Testis (tissue), 2 donors: ENCODE measurements at regions not wholly inside any gene's neighbourhood (a gene's known extent, or its start where the extent isn't known, plus 50 kb on each side); places are given as distances from the start of the nearest gene placed in this dataset.

Experiments
- DNase-seq: peaks from one replicate; pipeline ENCODE4 v3.0.0-alpha.2; 2019
- H3K27ac ChIP-seq, 2 donors: fragments of 200-600 bp; sonication (generic); one replicate each; pipeline ENCODE4 v1.5.1; 2019
- H3K27me3 ChIP-seq: fragments of 200-600 bp; sonication (generic); one replicate; pipeline ENCODE4 v1.5.1; 2019
- H3K36me3 ChIP-seq: fragments of 200-600 bp; sonication (generic); one replicate; pipeline ENCODE4 v1.5.1; 2017; ENCODE audit warnings: low read depth; ENCODE audit errors: missing control alignments
- H3K4me1 ChIP-seq: fragments of 200-600 bp; sonication (generic); one replicate; pipeline ENCODE4 v1.5.1; 2019
- H3K4me3 ChIP-seq, 2 donors: fragments of 200-600 bp; sonication (generic); one replicate each; pipeline ENCODE4 v1.5.1; 2017 to 2019
- H3K9me3 ChIP-seq: fragments of 200-600 bp; sonication (generic); one replicate; pipeline ENCODE4 v1.5.1; 2017
- POLR2A ChIP-seq: fragments of 450-650 bp; IDR thresholded peaks from one replicate; pipeline ENCODE4 v1.6.1; 2017; ENCODE audit warnings: antibody characterized with exemption, mild to moderate bottlenecking, moderate library complexity
- WGBS, 2 donors: methylation state at CpG; one replicate each; pipeline ENCODE4 v1.1.5; 2018; 5-methylcytosine and 5-hydroxymethylcytosine counted together
- intact Hi-C: fragments of 100-400 bp; cut with DNase I; formaldehyde crosslinking; loops from one replicate; pipeline ENCODE4 v1.15.1; 2023; ENCODE audit warnings: low total_unique reads
- TF ChIP-seq, protein P1 (sequence below), 3 experiments: fragments of 450-650 bp in 2 of 3; fragments of 200-600 bp in 1 of 3; sonication (generic) in 1 of 3; IDR thresholded peaks; one replicate each; pipeline ENCODE4 v1.5.1; 2016 to 2019; ENCODE audit warnings: antibody characterized with exemption in 3 of 3, mild to moderate bottlenecking in 2 of 3, moderate library complexity in 1 of 3

GRCh38 chr19:28560786-28561185, 652.2 kb downstream of the UQCRFS1 start:
- Histone ChIP-seq H3K27me3 (no peaks in the 10 kb centered on the region), H3K36me3 (no peaks in the 10 kb centered on the region), H3K4me3 (no peak overlapping the region), H3K9me3 (no peaks in the 10 kb centered on the region), H3K27ac (no peak overlapping the region), H3K4me1 (no peaks in the 10 kb centered on the region)
- TF ChIP-seq POLR2A: no peak
- TF ChIP-seq, protein P1, sequence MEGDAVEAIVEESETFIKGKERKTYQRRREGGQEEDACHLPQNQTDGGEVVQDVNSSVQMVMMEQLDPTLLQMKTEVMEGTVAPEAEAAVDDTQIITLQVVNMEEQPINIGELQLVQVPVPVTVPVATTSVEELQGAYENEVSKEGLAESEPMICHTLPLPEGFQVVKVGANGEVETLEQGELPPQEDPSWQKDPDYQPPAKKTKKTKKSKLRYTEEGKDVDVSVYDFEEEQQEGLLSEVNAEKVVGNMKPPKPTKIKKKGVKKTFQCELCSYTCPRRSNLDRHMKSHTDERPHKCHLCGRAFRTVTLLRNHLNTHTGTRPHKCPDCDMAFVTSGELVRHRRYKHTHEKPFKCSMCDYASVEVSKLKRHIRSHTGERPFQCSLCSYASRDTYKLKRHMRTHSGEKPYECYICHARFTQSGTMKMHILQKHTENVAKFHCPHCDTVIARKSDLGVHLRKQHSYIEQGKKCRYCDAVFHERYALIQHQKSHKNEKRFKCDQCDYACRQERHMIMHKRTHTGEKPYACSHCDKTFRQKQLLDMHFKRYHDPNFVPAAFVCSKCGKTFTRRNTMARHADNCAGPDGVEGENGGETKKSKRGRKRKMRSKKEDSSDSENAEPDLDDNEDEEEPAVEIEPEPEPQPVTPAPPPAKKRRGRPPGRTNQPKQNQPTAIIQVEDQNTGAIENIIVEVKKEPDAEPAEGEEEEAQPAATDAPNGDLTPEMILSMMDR (IDR thresholded peaks at IDR 0.05): no peak
- DNase-seq: no peak
- WGBS, 2 donors: 57 to 72% methylated on average over 4 of the region's 4 CpGs
- intact Hi-C loops: no loop called here

- no peak for DNase-seq
- H3K9me3 ChIP-seq: no peaks in the 10 kb centered on the region
- intact Hi-C loops: no loop called here
- H3K27me3 ChIP-seq: no peaks in the 10 kb centered on the region
- H3K4me1 ChIP-seq: no peaks in the 10 kb centered on the region
- no peaks in the 10 kb centered on the region for H3K36me3 ChIP-seq
- H3K27ac ChIP-seq: no peak overlapping the region
- TF ChIP-seq POLR2A: no peak
- TF ChIP-seq, protein P1 (IDR thresholded peaks at IDR 0.05): no peak
- WGBS, 2 donors: 65 to 72% methylated on average over 2 of the region's 2 CpGs
- H3K4me3 ChIP-seq: no peak overlapping the region
These were observed 654.2 kb downstream of the UQCRFS1 start for GRCh38 chr19:28558783-28559182.

DNA sequence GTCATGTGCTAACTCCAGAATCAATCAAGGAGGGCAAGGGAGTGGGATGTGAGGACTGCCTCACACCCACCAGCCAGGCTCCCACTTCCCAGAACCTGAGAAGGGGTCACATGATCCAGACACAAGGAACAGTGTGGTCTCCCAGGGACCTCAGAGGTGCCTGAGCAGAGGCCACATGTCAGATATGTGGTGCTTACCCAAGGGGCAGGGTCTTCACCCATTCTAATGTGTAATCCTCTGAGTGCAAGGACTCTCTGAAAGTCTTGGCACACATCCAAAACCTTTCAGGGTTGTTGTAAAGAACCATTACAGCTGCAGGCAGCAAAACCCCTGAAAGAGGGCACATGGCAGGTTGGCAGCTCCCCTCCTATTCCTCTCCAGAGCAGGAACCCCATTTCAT, 656.6 kb downstream of the UQCRFS1 start:
- intact Hi-C loops: no loop called here
- no peak for TF ChIP-seq POLR2A
- TF ChIP-seq, protein P1 (IDR thresholded peaks at IDR 0.05): no peak
- Histone ChIP-seq H3K4me1 (no peaks in the 10 kb centered on the region), H3K36me3 (no peaks in the 10 kb centered on the region), H3K4me3 (no peak overlapping the region), H3K9me3 (no peaks in the 10 kb centered on the region), H3K27me3 (no peaks in the 10 kb centered on the region), H3K27ac (no peak overlapping the region)
- no peak for DNase-seq

DNA sequence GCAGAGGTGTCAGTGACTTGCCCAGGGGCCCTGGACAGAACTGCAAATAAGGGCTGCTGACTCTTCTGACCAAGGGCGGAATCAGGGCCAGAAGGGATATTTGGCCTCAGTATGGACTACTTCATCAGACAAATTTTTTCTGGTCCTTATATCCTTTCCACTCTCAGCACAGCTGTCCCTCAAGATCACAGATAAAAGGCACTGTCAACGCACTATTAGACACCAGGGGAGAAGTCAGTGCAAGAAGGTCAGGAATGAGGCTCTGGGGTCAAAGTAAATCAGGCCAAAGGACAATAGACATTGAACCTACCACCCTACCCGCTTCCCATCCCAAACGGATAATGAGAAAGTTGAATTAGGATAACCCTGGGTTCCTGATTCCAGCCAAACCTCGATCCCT, 657.6 kb downstream of the UQCRFS1 start:
- Histone ChIP-seq H3K4me3 (no peak overlapping the region), H3K9me3 (no peaks in the 10 kb centered on the region), H3K36me3 (no peaks in the 10 kb centered on the region), H3K4me1 (no peaks in the 10 kb centered on the region), H3K27ac (no peak overlapping the region), H3K27me3 (no peaks in the 10 kb centered on the region)
- 65 to 68% methylated on average over 5 of the region's 5 CpGs for WGBS, 2 donors
- intact Hi-C loops: no loop called here
- DNase-seq: no peak
- no peak for TF ChIP-seq POLR2A

- TF ChIP-seq, protein P1 (IDR thresholded peaks at IDR 0.05): no peak
- no peak for TF ChIP-seq POLR2A
- 68 to 78% methylated on average over 4 of the region's 4 CpGs for WGBS, 2 donors
- H3K4me3 ChIP-seq: no peak overlapping the region
- H3K27ac ChIP-seq: no peak overlapping the region
- H3K4me1 ChIP-seq: no peaks in the 10 kb centered on the region
- no peak for DNase-seq
- H3K27me3 ChIP-seq: no peaks in the 10 kb centered on the region
- H3K36me3 ChIP-seq: no peaks in the 10 kb centered on the region
- H3K9me3 ChIP-seq: no peaks in the 10 kb centered on the region
- intact Hi-C loops: no loop called here
These were observed 658.4 kb downstream of the UQCRFS1 start for GRCh38 chr19:28554321-28555091.
